22Rv1 (cell line): ENCODE measurements at regions not wholly inside any gene's neighbourhood (a gene's known extent, or its start where the extent isn't known, plus 50 kb on each side); places are given as distances from the start of the nearest gene placed in this dataset.

Experiments used
- CTCF ChIP-seq: fragments of 450-650 bp; IDR thresholded peaks from 2 replicates; pipeline ENCODE4 v1.5.1; 2017; ENCODE audit warnings: mild to moderate bottlenecking
- ZFX ChIP-seq: fragments of 450-650 bp; IDR thresholded peaks from 2 replicates; pipeline ENCODE4 v1.6.1; 2017; ENCODE audit warnings: antibody characterized with exemption, borderline replicate concordance

DNA sequence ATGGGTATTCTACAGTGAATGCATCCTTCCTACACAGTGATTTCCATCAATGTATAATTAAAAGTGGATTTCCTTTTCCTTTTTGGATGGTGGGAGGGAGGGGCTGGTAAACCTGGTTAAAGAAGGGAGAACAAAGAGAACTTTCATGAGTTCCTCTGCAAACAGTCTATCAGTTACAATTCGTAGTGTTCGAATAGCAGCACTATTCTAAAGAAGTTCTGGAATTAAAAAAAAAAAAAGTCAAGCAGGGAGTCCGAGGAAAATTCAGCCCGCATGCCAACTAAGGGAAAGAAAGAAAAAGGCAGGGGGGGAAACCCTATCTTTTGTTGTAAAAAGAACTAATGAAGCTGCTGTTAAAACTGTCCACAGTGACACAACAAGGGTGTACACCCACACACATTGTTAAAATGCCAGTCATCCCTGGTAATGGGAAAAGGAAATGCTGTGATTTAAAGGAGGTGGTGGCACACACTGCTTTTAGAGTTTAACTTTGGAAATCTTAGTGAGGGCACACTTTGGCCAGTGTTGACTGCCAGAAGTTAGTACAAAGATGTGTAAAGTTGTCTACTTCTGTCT lies 521.2 kb downstream of the ZIC1 start:
- TF ChIP-seq CTCF, result no peak
- no peak for TF ChIP-seq ZFX
